ENCODE measurements at regions not wholly inside any gene's neighbourhood (a gene's known extent, or its start where the extent isn't known, plus 50 kb on each side); places are given as distances from the start of the nearest gene placed in this dataset.

DNA sequence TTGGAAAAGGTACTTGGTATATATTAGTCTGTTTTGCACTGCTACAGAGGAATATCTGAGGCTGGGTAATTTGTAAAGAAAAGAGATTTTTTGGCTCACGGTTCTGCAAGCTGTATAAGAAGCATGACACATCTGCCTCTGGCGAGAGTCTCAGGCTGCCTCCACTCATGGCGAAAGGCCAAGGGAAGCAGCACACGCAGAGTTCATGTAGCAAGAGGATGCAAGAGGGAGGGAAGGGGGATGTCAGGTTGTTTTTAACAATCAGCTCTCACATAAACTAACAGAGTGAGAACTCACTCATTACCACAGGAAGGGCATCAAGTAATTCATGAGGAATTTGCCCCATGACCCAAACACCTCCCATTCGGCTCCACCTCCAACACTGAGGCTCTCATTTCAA lies 484.8 kb upstream of the DPP6 start:
- TF ChIP-seq, protein P1, sequence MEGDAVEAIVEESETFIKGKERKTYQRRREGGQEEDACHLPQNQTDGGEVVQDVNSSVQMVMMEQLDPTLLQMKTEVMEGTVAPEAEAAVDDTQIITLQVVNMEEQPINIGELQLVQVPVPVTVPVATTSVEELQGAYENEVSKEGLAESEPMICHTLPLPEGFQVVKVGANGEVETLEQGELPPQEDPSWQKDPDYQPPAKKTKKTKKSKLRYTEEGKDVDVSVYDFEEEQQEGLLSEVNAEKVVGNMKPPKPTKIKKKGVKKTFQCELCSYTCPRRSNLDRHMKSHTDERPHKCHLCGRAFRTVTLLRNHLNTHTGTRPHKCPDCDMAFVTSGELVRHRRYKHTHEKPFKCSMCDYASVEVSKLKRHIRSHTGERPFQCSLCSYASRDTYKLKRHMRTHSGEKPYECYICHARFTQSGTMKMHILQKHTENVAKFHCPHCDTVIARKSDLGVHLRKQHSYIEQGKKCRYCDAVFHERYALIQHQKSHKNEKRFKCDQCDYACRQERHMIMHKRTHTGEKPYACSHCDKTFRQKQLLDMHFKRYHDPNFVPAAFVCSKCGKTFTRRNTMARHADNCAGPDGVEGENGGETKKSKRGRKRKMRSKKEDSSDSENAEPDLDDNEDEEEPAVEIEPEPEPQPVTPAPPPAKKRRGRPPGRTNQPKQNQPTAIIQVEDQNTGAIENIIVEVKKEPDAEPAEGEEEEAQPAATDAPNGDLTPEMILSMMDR (conservative IDR thresholded peaks at IDR 0.05; ENCODE audit: low read length): no peak
- no peak for TF ChIP-seq EZH2phosphoT487 (IDR thresholded peaks at IDR 0.05; ENCODE audit: borderline replicate concordance, low read depth, low read length)
